Esophagus (tissue), 2 donors: ENCODE measurements at regions not wholly inside any gene's neighbourhood (a gene's known extent, or its start where the extent isn't known, plus 50 kb on each side); places are given as distances from the start of the nearest gene placed in this dataset.
A peak's percentile ranks its signal among the peaks of the same experiment; 100 is the strongest.

Experiments used
- H3K27ac ChIP-seq, 2 donors: one replicate each; pipeline ENCODE4 v1.5.1; 2013; ENCODE audit warnings: low read depth in 2 of 2, mild to moderate bottlenecking in 2 of 2, inconsistent platforms in 1 of 2, low read length in 1 of 2, moderate library complexity in 1 of 2
- H3K27me3 ChIP-seq, 2 donors: one replicate each; pipeline ENCODE4 v1.6.1; 2013; ENCODE audit warnings: low read length in 2 of 2, control low read depth in 1 of 2, mild to moderate bottlenecking in 1 of 2; ENCODE audit not compliant: insufficient read depth in 2 of 2, control insufficient read depth in 1 of 2
- H3K36me3 ChIP-seq, 2 donors: one replicate each; pipeline ENCODE4 v1.6.1; 2013; ENCODE audit warnings: low read length in 1 of 2; ENCODE audit not compliant: control insufficient read depth in 2 of 2, insufficient read depth in 2 of 2
- H3K4me1 ChIP-seq, 2 donors: one replicate each; pipeline ENCODE4 v1.6.1; 2013; ENCODE audit warnings: low read length in 1 of 2; ENCODE audit not compliant: control insufficient read depth in 2 of 2, insufficient read depth in 2 of 2
- H3K4me3 ChIP-seq, 2 donors: one replicate each; pipeline ENCODE4 v1.5.1; 2013; ENCODE audit warnings: low read length in 2 of 2, mild to moderate bottlenecking in 2 of 2, low read depth in 1 of 2, moderate library complexity in 1 of 2
- H3K9me3 ChIP-seq, 2 donors: one replicate each; pipeline ENCODE4 v1.6.1; 2013; ENCODE audit warnings: mild to moderate bottlenecking in 2 of 2, low read depth in 1 of 2, low read length in 1 of 2, moderate library complexity in 1 of 2; ENCODE audit not compliant: control insufficient read depth in 2 of 2, insufficient read depth in 1 of 2
- WGBS, 2 donors: extraction: QIAGEN DNeasy Blood & Tissue Kit; methylation state at CpG; one replicate each; pipeline ENCODE4 v1.1.7; 2013; 5-methylcytosine and 5-hydroxymethylcytosine counted together
- donor health status: healthy with polysubstance abuse.
- donor health status: Bipolar disorder and iron deficiency.

DNA sequence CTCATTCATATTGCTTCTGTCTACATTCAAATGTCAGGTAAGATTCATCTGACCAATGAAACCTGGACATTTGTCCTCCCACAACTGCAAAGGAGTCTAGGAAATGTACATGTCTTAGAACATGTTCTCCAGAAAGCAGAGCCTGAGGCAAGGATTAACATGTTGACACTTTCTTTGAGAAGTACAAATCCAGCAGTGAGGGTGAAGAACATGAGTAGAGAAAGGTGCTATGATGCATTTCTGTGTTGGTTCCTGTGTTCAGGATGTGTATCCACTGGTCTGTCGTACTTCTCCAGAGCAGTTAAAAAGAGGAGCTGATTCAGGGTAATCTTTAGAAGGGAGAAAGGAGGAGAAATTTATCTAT is 146.0 kb upstream of the AGR3 start:
- Histone ChIP-seq H3K4me3 (no peak overlapping the region), H3K4me1 (no peaks in the 10 kb centered on the region), H3K27me3 (no peaks in the 10 kb centered on the region), H3K36me3 (no peaks in the 10 kb centered on the region), H3K27ac (peak overlapping the region in 1 of 2 donors; percentile 13), H3K9me3 (no peaks in the 10 kb centered on the region)
- WGBS, 2 donors: 39 to 67% methylated on average over 1 of the region's 1 CpG

DNA sequence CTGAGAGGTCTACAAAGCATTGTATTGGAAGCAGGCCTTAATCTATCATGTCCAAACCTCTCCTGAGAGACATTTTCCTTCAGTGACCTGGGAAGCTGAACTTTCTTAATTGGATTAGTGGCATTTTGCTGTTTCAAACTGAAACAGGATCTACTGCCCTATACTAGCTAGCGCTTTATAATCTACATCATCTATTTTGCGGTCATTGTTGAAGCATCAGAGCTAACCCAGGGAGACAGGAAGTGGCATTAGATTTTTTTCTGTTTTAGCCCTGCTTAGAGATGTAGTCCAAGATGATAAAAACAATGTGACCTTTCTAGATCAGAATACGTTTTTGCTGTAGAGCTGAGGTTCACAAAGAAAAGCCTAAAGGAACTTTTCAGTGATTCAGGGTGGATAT is 147.4 kb upstream of the AGR3 start:
- Histone ChIP-seq H3K4me1 (no peaks in the 10 kb centered on the region), H3K36me3 (no peaks in the 10 kb centered on the region), H3K9me3 (no peaks in the 10 kb centered on the region), H3K27ac (no peak overlapping the region), H3K4me3 (no peak overlapping the region), H3K27me3 (no peaks in the 10 kb centered on the region)
- WGBS, 2 donors: 81 to 85% methylated on average over 3 of the region's 3 CpGs

DNA sequence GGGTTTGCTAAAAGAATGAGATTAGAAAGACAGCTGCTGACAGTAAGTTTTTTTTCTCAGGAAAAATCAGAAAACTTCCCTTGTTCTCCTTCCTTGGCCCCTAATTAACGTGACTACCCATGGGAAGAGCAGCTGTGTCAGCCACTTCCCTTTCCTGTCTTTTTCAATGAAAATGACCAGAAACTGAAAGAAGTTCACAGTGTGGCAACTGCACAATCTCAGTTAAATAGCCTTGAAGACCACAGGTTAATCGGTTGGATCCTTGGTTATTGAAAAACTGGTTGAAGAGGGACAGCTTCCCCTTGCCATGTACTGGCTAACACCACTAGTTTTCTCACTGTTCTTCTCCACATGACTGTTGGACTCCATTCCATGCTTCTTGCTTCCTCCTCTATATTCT is 148.8 kb upstream of the AGR3 start:
- WGBS, 2 donors: 68 to 73% methylated on average over 2 of the region's 2 CpGs
- no peaks in the 10 kb centered on the region for H3K9me3 ChIP-seq
- H3K4me1 ChIP-seq: no peaks in the 10 kb centered on the region
- H3K27ac ChIP-seq: no peak overlapping the region
- no peaks in the 10 kb centered on the region for H3K27me3 ChIP-seq
- no peak overlapping the region for H3K4me3 ChIP-seq
- no peaks in the 10 kb centered on the region for H3K36me3 ChIP-seq

DNA sequence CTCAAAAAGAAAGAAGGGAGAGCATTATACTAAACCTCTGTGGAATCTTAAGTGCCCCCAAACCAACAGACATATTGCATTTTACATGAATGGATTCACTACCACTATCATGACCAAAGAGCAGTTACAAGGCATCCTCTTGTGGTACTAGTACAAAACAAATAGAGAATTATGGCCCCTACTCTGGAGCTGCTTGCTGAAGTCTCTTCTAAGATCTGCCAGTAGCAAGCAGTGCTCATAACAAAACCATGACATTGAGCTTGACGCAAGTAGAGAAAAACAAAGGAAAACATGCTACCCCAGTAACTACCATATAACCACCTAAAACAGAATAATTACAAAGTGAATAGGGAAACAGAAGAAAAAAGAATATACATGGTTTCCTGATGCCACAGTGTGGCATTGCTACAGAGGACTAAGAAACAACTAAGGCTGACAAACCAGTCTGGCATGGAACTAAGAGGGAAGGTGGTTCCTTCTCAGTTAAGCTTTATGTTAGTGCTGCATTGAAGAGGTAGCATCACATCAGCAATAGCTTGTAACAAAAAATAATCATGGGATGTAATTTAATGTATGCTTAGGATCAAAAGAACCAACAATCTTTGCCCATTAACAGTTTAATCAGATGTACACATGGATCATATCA is 150.2 kb upstream of the AGR3 start:
- Histone ChIP-seq H3K4me1 (no peaks in the 10 kb centered on the region), H3K4me3 (no peak overlapping the region), H3K27ac (no peak overlapping the region), H3K27me3 (no peaks in the 10 kb centered on the region), H3K36me3 (no peaks in the 10 kb centered on the region), H3K9me3 (no peaks in the 10 kb centered on the region)
- WGBS, 2 donors: 83% methylated on average over 1 of the region's 1 CpG

DNA sequence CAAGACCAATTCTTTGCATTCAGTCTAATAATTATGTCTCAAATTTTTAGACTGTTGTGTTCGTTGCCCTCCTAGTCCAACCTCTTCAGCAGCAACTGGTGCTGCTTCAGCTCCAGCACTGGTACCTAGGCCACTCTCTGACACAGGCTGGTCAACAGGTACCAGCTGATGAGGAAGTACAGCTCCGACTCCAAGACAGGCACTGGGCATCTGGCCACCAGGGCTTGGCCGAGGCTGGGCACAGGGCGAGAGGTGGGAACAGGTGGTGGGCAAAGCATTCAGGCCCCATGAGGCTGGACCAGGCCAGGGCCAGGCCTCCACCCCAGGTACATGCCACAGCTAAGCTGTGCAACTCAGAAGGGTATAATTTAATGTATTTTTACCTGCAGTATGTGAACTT is 151.5 kb upstream of the AGR3 start:
- Histone ChIP-seq H3K4me1 (no peaks in the 10 kb centered on the region), H3K27me3 (no peaks in the 10 kb centered on the region), H3K36me3 (no peaks in the 10 kb centered on the region), H3K9me3 (no peaks in the 10 kb centered on the region), H3K27ac (no peak overlapping the region), H3K4me3 (no peak overlapping the region)
- WGBS, 2 donors: 73 to 92% methylated on average over 4 of the region's 4 CpGs

DNA sequence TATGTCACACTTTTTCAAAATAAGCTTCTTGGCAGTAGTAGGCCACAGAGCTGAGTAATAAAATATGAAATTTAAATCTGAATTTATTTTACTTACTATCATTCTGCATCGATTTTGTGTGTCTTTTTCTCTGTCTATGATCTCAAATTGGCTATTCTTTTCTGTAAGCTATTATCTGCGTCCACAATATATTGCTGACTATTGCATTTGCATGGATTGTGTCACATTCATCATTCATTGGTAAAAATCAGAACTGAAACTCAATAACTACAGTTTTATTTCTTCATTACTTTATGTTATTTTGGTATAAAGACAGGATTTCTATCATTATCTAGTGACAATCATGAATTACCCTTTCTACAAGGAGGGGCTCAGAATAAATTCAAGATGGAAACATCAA is 154.8 kb upstream of the AGR3 start:
- 92 to 94% methylated on average over 2 of the region's 2 CpGs for WGBS, 2 donors
- Histone ChIP-seq H3K27me3 (no peaks in the 10 kb centered on the region), H3K27ac (no peak overlapping the region), H3K9me3 (no peaks in the 10 kb centered on the region), H3K36me3 (no peaks in the 10 kb centered on the region), H3K4me3 (no peak overlapping the region), H3K4me1 (no peaks in the 10 kb centered on the region)

DNA sequence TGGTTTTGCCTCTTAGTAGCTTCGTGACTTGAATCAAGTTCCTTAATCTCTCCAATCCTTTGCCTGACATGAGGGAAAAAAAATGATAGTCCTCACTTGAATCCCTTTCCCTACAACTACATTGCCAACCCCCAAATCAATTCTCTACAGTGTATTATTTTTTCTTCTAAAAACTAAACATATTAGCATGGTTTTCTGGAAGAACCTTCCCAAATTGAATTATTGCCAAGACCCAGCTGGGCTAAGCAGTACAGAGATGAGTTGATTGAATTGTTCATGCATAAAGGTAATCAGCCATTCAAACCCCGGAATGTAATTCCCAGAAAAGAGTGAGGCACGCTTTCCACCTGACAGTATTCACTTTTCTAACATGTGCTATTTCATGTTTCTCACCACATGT is 155.6 kb upstream of the AGR3 start:
- no peaks in the 10 kb centered on the region for H3K4me1 ChIP-seq
- H3K27me3 ChIP-seq: no peaks in the 10 kb centered on the region
- 86 to 92% methylated on average over 3 of the region's 3 CpGs for WGBS, 2 donors
- H3K4me3 ChIP-seq: no peak overlapping the region
- H3K9me3 ChIP-seq: no peaks in the 10 kb centered on the region
- no peaks in the 10 kb centered on the region for H3K36me3 ChIP-seq
- H3K27ac ChIP-seq: no peak overlapping the region

DNA sequence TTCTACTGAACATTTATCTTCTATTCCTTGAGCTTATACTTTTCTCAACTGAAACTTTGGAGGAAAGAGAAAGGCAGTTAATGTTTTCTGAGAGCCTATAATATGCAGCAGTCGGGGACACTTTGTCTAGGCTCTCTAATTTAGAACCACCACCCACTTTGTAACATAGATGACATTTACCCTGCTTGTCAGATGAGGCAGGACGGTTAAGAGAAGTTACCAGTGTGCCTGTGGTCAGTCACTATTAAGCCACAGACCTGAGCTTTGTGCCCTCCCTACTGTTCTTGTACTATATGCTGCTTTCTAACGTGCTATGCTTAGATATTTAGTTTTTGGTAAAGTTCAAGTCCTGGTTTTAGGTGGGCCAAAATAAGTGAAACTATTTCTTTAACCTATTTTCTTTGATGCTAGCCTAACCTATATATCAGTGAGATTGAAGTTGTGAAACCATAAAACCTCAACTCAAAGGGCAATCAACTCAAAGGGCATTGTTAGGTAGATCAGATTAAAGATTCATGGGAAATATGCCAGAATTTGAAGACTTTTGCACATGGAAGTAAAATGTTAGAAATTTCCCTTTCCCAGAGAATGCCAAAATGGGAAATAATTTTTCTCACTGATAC is 156.5 kb upstream of the AGR3 start:
- H3K4me1 ChIP-seq: no peaks in the 10 kb centered on the region
- no peaks in the 10 kb centered on the region for H3K9me3 ChIP-seq
- H3K27me3 ChIP-seq: no peaks in the 10 kb centered on the region
- H3K4me3 ChIP-seq: no peak overlapping the region
- no peaks in the 10 kb centered on the region for H3K36me3 ChIP-seq
- H3K27ac ChIP-seq: no peak overlapping the region
- WGBS, 2 donors: 70 to 81% methylated on average over 3 of the region's 3 CpGs

DNA sequence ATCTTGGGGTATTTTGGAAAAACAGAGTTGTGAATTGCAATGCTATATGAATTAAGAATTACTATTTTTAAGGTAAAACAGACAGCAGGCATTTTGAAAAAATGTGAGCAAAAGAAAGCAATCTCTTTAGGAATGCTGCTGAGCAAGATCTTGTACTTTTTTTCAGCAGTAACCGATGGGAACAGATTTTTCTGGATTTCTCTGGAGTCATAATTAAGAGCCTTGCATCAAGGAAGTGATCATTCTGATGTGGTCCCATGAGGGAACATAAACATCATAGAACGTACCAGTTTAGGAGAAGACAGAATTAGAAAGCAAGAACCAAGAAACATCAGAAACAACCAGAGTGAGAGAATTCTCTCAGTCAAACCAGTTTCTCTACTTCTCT is 157.0 kb upstream of the AGR3 start:
- Histone ChIP-seq H3K4me1 (no peaks in the 10 kb centered on the region), H3K27ac (no peak overlapping the region), H3K36me3 (no peaks in the 10 kb centered on the region), H3K27me3 (no peaks in the 10 kb centered on the region), H3K4me3 (no peak overlapping the region), H3K9me3 (no peaks in the 10 kb centered on the region)
- WGBS, 2 donors: 42 to 49% methylated on average over 2 of the region's 2 CpGs

DNA sequence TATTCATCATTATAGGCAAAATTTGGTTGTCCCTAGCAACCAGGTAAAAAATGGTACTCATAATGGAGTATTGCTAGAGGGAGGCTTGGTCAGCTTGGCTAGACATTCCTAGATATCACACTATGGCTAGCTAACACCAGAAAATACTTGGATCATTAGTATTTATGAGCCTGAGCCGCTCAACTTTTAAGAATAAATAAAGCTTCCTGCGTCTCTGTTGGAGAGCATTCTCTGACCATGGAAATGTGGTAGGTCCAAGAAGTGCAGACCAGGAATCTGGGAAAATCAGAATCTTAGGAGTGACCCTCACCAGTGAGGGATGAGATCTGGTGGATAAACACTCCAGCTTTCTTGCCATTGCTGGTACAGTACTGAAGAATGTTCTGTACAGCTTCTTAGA is 157.6 kb upstream of the AGR3 start:
- Histone ChIP-seq H3K4me1 (no peaks in the 10 kb centered on the region), H3K9me3 (no peaks in the 10 kb centered on the region), H3K27me3 (no peaks in the 10 kb centered on the region), H3K36me3 (no peaks in the 10 kb centered on the region), H3K4me3 (no peak overlapping the region), H3K27ac (no peak overlapping the region)
- 95 to 100% methylated on average over 2 of the region's 2 CpGs for WGBS, 2 donors
